ENCODE measurements at regions not wholly inside any gene's neighbourhood (a gene's known extent, or its start where the extent isn't known, plus 50 kb on each side); places are given as distances from the start of the nearest gene placed in this dataset.

GRCh38 chr13:103598671-103599070 lies 532.5 kb upstream of the SLC10A2 start:
- no peak for DNase-seq (ENCODE audit: low spot score in 2 of 2)
- no peak for FAIRE-seq

DNA sequence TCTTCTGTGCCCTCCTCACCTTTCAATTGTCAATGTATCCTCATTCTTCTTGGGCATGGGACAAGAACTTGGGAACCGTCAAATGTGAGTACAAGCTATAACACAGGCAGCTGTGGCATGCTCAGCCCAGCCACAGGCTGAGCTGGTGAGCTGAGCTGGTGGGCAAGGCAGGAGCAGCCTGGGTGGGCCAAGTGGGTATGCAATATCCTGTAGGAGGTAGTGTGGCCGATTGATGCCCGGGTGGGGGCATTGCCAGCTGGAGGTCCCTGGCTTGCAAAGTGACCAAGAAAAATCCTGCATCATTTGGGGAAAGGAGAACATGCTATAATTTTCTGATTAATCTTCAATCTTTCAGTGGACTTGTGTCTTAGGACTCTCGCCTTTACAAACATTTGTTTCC lies 507.2 kb upstream of the SLC10A2 start:
- FAIRE-seq: no peak
- no peak for DNase-seq (ENCODE audit: low spot score in 2 of 2)

DNA sequence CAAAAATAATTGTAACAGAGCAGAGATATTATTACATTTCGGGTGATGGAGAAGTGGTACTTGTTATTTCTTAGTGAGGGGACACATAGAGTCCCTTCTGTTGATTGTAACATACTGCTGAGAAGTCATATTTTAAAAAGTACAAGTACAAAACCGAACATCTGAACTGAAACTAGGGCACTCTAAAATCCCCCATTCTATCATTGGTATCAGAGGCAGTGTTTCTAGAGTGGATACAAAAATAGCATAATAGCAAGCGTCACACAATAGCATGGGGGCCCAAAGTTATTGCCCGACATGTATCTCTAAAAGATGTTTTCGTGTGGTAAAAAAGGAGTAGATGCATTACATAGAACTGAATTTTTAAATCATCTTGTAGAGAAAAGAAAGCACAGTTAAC lies 502.1 kb upstream of the SLC10A2 start:
- DNase-seq (ENCODE audit: low spot score in 2 of 2): no peak

GRCh38 chr13:103557878-103558277 lies 491.7 kb upstream of the SLC10A2 start:
- FAIRE-seq (no peak), DNase-seq (ENCODE audit: low spot score in 2 of 2) (no peak)

More for the DNA sequence above, 502.1 kb upstream of the SLC10A2 start:
- no peak for FAIRE-seq

GRCh38 chr13:103556681-103557080 lies 490.5 kb upstream of the SLC10A2 start:
- no peak for DNase-seq (ENCODE audit: low spot score in 2 of 2)

GRCh38 chr13:103547914-103548313 lies 481.7 kb upstream of the SLC10A2 start:
- DNase-seq (ENCODE audit: low spot score in 2 of 2) (no peak), FAIRE-seq (no peak)

More at GRCh38 chr13:103556681-103557080, 490.5 kb upstream of the SLC10A2 start:
- FAIRE-seq: no peak

GRCh38 chr13:103546271-103546670 lies 480.1 kb upstream of the SLC10A2 start:
- DNase-seq (ENCODE audit: low spot score in 2 of 2): no peak
- FAIRE-seq: no peak

- FAIRE-seq: peak; percentile 59
Observed at GRCh38 chr13:103542648-103543047, 476.4 kb upstream of the SLC10A2 start.

GRCh38 chr13:103540382-103540765 lies 474.2 kb upstream of the SLC10A2 start:
- DNase-seq (ENCODE audit: low spot score in 2 of 2): no peak
- no peak for FAIRE-seq

More at GRCh38 chr13:103542648-103543047, 476.4 kb upstream of the SLC10A2 start:
- DNase-seq (ENCODE audit: low spot score in 2 of 2): no peak

GRCh38 chr13:103539721-103540381 lies 473.6 kb upstream of the SLC10A2 start:
- DNase-seq (ENCODE audit: low spot score in 2 of 2): no peak
- FAIRE-seq: peak; percentile 75

DNA sequence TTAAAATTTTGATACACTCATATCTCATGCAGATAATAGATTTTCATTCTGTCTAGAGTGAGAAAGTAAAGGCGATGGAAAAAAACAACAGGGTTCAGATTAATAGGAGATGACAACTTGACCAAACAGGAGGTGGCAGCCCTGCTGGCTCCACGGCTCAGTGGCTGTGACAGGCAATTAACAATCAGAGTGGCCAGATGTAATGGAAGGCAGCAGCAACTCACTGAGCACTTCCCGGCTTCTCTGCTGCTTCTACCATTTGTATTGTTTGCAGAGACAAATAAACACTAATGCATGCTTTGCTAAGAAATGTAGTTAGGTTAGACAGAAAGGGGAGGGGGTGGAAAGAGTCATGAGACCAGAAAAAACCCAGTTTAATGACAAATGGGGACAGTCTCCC lies 473.0 kb upstream of the SLC10A2 start:
- DNase-seq (ENCODE audit: low spot score in 2 of 2) (no peak), FAIRE-seq (no peak)

DNA sequence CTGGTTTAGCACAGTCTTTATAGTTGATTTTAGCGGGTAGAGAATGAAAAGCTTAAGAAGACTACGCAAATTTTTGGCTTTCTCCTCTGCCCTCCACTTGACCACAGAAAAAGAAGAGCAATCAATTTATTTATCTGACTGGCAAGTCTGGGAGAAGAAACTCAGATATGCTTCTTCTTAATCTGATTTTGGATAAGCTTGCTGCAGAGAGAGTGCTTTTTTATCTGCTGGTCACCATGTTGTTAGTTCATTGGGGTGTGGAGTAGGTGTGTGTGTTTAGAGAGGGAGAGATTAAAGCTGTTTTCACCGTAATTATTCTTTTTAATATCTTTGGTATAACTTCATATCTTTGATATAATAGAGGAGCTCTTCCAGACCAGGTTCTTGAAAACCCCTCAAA lies 471.4 kb upstream of the SLC10A2 start:
- no peak for FAIRE-seq

DNA sequence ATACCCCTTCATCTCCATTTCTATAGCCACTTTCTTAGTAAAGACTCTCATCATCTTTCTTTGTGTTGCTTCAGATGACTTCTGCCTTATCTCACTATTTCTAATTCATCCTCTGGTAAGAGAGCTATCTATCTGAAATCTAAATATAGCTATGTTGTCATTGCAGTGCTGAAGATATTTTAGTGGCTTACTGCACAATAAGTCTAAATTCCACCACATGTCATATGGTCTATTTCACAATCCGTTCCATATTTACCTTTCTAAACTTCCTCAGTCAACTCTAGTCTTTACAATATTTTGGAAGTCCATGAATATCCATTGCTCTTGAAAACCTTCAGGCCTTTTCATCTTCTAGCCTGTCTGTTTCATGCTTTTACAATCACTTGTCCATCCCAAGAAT lies 465.1 kb upstream of the SLC10A2 start:
- no peak for FAIRE-seq

More for the DNA sequence above, 471.4 kb upstream of the SLC10A2 start:
- no peak for DNase-seq (ENCODE audit: low spot score in 2 of 2)

GRCh38 chr13:103528437-103528836 lies 462.2 kb upstream of the SLC10A2 start:
- DNase-seq (ENCODE audit: low spot score in 2 of 2) (no peak), FAIRE-seq (no peak)

More for the DNA sequence above, 465.1 kb upstream of the SLC10A2 start:
- DNase-seq (ENCODE audit: low spot score in 2 of 2): no peak

GRCh38 chr13:103525530-103525929 lies 459.3 kb upstream of the SLC10A2 start:
- no peak for FAIRE-seq
- DNase-seq (ENCODE audit: low spot score in 2 of 2): no peak

DNA sequence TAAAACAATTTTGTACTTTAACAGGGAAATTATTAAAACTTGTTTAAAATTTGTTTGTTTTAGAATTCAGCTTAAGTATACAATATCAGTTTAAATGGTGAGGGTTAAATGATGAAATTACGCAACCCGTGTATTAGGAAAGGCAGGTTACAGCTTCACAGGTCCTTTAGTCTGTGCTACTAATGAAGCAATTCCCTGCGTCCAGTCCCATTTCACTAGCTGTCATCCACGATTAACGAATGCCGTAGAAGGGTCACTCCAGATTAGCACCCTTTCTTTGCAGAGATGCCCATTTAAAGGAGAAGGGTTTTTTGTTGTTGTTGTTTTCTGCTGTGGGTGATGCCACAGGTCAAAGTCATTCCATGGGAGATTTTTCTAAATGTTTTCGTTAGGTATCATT lies 457.6 kb upstream of the SLC10A2 start:
- DNase-seq (ENCODE audit: low spot score in 2 of 2): no peak

DNA sequence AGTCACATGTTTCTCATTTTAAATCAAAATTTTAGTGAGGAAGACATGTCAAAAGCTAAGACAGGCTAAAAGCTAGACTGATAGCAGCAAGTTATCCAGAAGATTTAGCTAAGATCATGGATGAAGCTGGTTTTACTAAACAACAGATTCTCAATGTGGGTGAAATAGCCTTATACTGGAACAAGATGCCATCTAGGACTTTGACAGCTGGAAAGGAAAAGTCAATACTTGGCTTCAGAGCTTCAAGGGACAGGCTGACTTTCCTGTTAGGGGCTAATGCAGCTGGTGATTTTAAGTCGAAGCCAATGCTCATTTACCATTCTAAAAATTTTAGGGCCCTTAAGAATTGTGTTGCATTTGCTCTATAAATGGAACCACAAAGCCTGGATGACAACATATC lies 455.3 kb upstream of the SLC10A2 start:
- FAIRE-seq: no peak

More for the DNA sequence above, 457.6 kb upstream of the SLC10A2 start:
- no peak for FAIRE-seq

GRCh38 chr13:103517768-103518102 lies 451.5 kb upstream of the SLC10A2 start:
- FAIRE-seq (no peak), DNase-seq (ENCODE audit: low spot score in 2 of 2) (no peak)

More for the DNA sequence above, 455.3 kb upstream of the SLC10A2 start:
- DNase-seq (ENCODE audit: low spot score in 2 of 2): no peak

- no peak for FAIRE-seq
Observed at GRCh38 chr13:103517066-103517767, 451.0 kb upstream of the SLC10A2 start.

GRCh38 chr13:103516015-103516795 lies 450.0 kb upstream of the SLC10A2 start:
- no peak for DNase-seq (ENCODE audit: low spot score in 2 of 2)

More at GRCh38 chr13:103517066-103517767, 451.0 kb upstream of the SLC10A2 start:
- DNase-seq (ENCODE audit: low spot score in 2 of 2): no peak

GRCh38 chr13:103515410-103515809 lies 449.2 kb upstream of the SLC10A2 start:
- DNase-seq (ENCODE audit: low spot score in 2 of 2): no peak
- FAIRE-seq: no peak

More at GRCh38 chr13:103516015-103516795, 450.0 kb upstream of the SLC10A2 start:
- FAIRE-seq: no peak

Measured in frontal cortex (tissue), 3 donors.